ENCODE measurements at regions not wholly inside any gene's neighbourhood (a gene's known extent, or its start where the extent isn't known, plus 50 kb on each side); places are given as distances from the start of the nearest gene placed in this dataset.

DNA sequence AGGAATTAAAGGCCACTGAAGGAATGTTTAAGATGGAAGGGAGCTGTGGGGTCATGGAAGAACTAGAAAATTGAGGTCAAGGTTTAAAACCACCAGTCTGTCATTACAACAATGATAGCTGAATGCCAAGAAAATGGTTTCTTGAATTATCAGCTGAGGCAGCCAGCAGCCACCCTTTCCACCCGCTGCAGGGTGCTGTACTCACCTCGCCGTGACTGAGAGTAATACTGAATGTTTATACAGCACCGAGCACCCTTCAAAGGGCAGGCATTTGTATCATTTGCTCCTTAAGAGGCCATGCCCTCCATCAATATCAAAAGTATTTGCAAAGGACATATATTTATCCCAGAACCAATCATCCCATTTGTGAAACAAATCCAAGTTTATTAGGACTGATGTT, 402.8 kb downstream of the VPS13C start:
- Histone ChIP-seq H3K27me3 (no peaks in the 10 kb centered on the region), H3K4me3 (no peak overlapping the region), H3K9me3 (ENCODE audit: low read depth) (no peaks in the 10 kb centered on the region), H2AFZ (no peak overlapping the region), H4K20me1 (ENCODE audit: insufficient read depth, poor library complexity, severe bottlenecking) (no peaks in the 10 kb centered on the region), H3K27ac (no peak overlapping the region), H3K79me2 (no peaks in the 10 kb centered on the region), H3K9me2 (replicated peaks; ENCODE audit: insufficient read depth) (no peaks in the 10 kb centered on the region), H3K36me3 (replicated peaks; ENCODE audit: insufficient read depth, low read depth) (no peaks in the 10 kb centered on the region), H3K4me2 (no peak overlapping the region), H3K4me1 (ENCODE audit: insufficient read depth) (peaks cover 7% of the 10 kb centered on the region)
- no peak for DNase-seq (ENCODE audit: low spot score)
- no peak for TF ChIP-seq EZH2 (IDR thresholded peaks at IDR 0.05; ENCODE audit: borderline replicate concordance)
- TF ChIP-seq, protein P1, sequence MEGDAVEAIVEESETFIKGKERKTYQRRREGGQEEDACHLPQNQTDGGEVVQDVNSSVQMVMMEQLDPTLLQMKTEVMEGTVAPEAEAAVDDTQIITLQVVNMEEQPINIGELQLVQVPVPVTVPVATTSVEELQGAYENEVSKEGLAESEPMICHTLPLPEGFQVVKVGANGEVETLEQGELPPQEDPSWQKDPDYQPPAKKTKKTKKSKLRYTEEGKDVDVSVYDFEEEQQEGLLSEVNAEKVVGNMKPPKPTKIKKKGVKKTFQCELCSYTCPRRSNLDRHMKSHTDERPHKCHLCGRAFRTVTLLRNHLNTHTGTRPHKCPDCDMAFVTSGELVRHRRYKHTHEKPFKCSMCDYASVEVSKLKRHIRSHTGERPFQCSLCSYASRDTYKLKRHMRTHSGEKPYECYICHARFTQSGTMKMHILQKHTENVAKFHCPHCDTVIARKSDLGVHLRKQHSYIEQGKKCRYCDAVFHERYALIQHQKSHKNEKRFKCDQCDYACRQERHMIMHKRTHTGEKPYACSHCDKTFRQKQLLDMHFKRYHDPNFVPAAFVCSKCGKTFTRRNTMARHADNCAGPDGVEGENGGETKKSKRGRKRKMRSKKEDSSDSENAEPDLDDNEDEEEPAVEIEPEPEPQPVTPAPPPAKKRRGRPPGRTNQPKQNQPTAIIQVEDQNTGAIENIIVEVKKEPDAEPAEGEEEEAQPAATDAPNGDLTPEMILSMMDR (IDR thresholded peaks at IDR 0.05; ENCODE audit: poor library complexity): no peak
- TF ChIP-seq EZH2phosphoT487 (IDR thresholded peaks at IDR 0.05; ENCODE audit: low read depth, severe bottlenecking, unreplicated experiment): no peak
- WGBS (ENCODE audit: low lambda C conversion rate, missing lambda C conversion rate): 93% methylated on average over 4 of the region's 4 CpGs

DNA sequence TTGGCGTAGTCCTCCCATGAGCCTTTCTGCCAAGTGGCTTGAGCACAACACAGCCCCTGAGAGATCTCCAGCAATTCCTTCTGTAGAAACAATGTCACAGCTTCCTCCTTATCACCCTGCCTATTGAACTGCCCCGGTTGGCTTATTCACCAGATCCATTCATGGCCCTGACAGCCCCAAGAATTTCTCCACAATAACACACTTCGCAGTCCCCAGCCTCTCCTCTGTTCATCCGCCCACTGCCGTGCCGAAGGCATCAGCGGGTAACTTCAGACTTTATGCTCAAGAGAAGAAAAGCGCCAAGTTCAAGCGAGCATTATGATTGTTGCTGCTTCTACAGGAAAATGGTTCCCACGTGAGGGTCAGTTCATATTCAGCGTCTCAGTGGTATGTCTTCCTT, 403.9 kb downstream of the VPS13C start:
- TF ChIP-seq, protein P1 (IDR thresholded peaks at IDR 0.05; ENCODE audit: poor library complexity): no peak
- no peak for TF ChIP-seq EZH2 (IDR thresholded peaks at IDR 0.05; ENCODE audit: borderline replicate concordance)
- no peak for TF ChIP-seq EZH2phosphoT487 (IDR thresholded peaks at IDR 0.05; ENCODE audit: low read depth, severe bottlenecking, unreplicated experiment)
- no peak for DNase-seq (ENCODE audit: low spot score)
- 95% methylated on average over 11 of the region's 11 CpGs for WGBS (ENCODE audit: low lambda C conversion rate, missing lambda C conversion rate)
- H2AFZ ChIP-seq: no peak overlapping the region
- no peaks in the 10 kb centered on the region for H3K79me2 ChIP-seq
- H3K4me1 ChIP-seq (ENCODE audit: insufficient read depth): peaks cover 7% of the 10 kb centered on the region
- no peak overlapping the region for H3K27ac ChIP-seq
- H3K9me3 ChIP-seq (ENCODE audit: low read depth): no peaks in the 10 kb centered on the region
- no peaks in the 10 kb centered on the region for H3K36me3 ChIP-seq (replicated peaks; ENCODE audit: insufficient read depth, low read depth)
- H4K20me1 ChIP-seq (ENCODE audit: insufficient read depth, poor library complexity, severe bottlenecking): no peaks in the 10 kb centered on the region
- H3K27me3 ChIP-seq: no peaks in the 10 kb centered on the region
- H3K4me3 ChIP-seq: no peak overlapping the region
- H3K9me2 ChIP-seq (replicated peaks; ENCODE audit: insufficient read depth): no peaks in the 10 kb centered on the region
- H3K4me2 ChIP-seq: no peak overlapping the region

- DNase-seq (ENCODE audit: low spot score): no peak
- 73% methylated on average over 3 of the region's 3 CpGs for WGBS (ENCODE audit: low lambda C conversion rate, missing lambda C conversion rate)
- Histone ChIP-seq H3K4me1 (ENCODE audit: insufficient read depth) (peaks cover 7% of the 10 kb centered on the region), H3K27ac (peak overlapping the region; percentile 87), H4K20me1 (ENCODE audit: insufficient read depth, poor library complexity, severe bottlenecking) (no peaks in the 10 kb centered on the region), H2AFZ (no peak overlapping the region), H3K27me3 (no peaks in the 10 kb centered on the region), H3K36me3 (replicated peaks; ENCODE audit: insufficient read depth, low read depth) (no peaks in the 10 kb centered on the region), H3K9me2 (replicated peaks; ENCODE audit: insufficient read depth) (no peaks in the 10 kb centered on the region), H3K4me2 (no peak overlapping the region), H3K79me2 (no peaks in the 10 kb centered on the region), H3K9me3 (ENCODE audit: low read depth) (no peaks in the 10 kb centered on the region), H3K4me3 (no peak overlapping the region)
- TF ChIP-seq, protein P1 (IDR thresholded peaks at IDR 0.05; ENCODE audit: poor library complexity): no peak
- no peak for TF ChIP-seq EZH2 (IDR thresholded peaks at IDR 0.05; ENCODE audit: borderline replicate concordance)
- TF ChIP-seq EZH2phosphoT487 (IDR thresholded peaks at IDR 0.05; ENCODE audit: low read depth, severe bottlenecking, unreplicated experiment): no peak
Observed at GRCh38 chr15:61655881-61656280, 404.4 kb downstream of the VPS13C start.

GRCh38 chr15:61654918-61655317, 405.3 kb downstream of the VPS13C start:
- Histone ChIP-seq H3K4me2 (no peak overlapping the region), H3K9me3 (ENCODE audit: low read depth) (no peaks in the 10 kb centered on the region), H3K27me3 (no peaks in the 10 kb centered on the region), H3K79me2 (no peaks in the 10 kb centered on the region), H3K4me1 (ENCODE audit: insufficient read depth) (peaks cover 7% of the 10 kb centered on the region), H3K27ac (peak overlapping the region; percentile 87), H4K20me1 (ENCODE audit: insufficient read depth, poor library complexity, severe bottlenecking) (no peaks in the 10 kb centered on the region), H3K36me3 (replicated peaks; ENCODE audit: insufficient read depth, low read depth) (no peaks in the 10 kb centered on the region), H2AFZ (no peak overlapping the region), H3K9me2 (replicated peaks; ENCODE audit: insufficient read depth) (no peaks in the 10 kb centered on the region), H3K4me3 (no peak overlapping the region)
- DNase-seq (ENCODE audit: low spot score): peak; percentile 21
- TF ChIP-seq, protein P1 (IDR thresholded peaks at IDR 0.05; ENCODE audit: poor library complexity): no peak
- no peak for TF ChIP-seq EZH2 (IDR thresholded peaks at IDR 0.05; ENCODE audit: borderline replicate concordance)
- TF ChIP-seq EZH2phosphoT487 (IDR thresholded peaks at IDR 0.05; ENCODE audit: low read depth, severe bottlenecking, unreplicated experiment): no peak
- WGBS (ENCODE audit: low lambda C conversion rate, missing lambda C conversion rate): 86% methylated on average over 12 of the region's 12 CpGs
